ENCODE measurements at regions not wholly inside any gene's neighbourhood (a gene's known extent, or its start where the extent isn't known, plus 50 kb on each side); places are given as distances from the start of the nearest gene placed in this dataset.
"Not testable (repeated sequence)": the region's sequence is repeated elsewhere in the genome, so short reads cannot be mapped to it uniquely, and the experiment has no call there.

GRCh38 chr17:21470422-21470821 is 94.3 kb downstream of the KCNJ12 start:
- H3K27ac ChIP-seq = not testable (repeated sequence)

GRCh38 chr17:21470861-21471260 is 94.7 kb downstream of the KCNJ12 start:
- no peak for TF ChIP-seq ZFX (IDR thresholded peaks at IDR 0.05)
- no peak for TF ChIP-seq CTCF (conservative IDR thresholded peaks at IDR 0.05)
- H3K27ac ChIP-seq = no peak overlapping the region

GRCh38 chr17:21474815-21475214 is 98.7 kb downstream of the KCNJ12 start:
- no peak overlapping the region for H3K27ac ChIP-seq
- TF ChIP-seq ZFX (IDR thresholded peaks at IDR 0.05) = no peak
- TF ChIP-seq CTCF (conservative IDR thresholded peaks at IDR 0.05) = no peak

GRCh38 chr17:21475571-21475970 is 99.4 kb downstream of the KCNJ12 start:
- no peak overlapping the region for H3K27ac ChIP-seq
- TF ChIP-seq ZFX (IDR thresholded peaks at IDR 0.05) = no peak
- TF ChIP-seq CTCF (conservative IDR thresholded peaks at IDR 0.05) = no peak

- TF ChIP-seq CTCF (conservative IDR thresholded peaks at IDR 0.05) = no peak
- no peak for TF ChIP-seq ZFX (IDR thresholded peaks at IDR 0.05)
- H3K27ac ChIP-seq = no peak overlapping the region
These were observed 100.7 kb downstream of the KCNJ12 start for GRCh38 chr17:21476867-21477266.

- TF ChIP-seq CTCF (conservative IDR thresholded peaks at IDR 0.05) (no peak), ZFX (IDR thresholded peaks at IDR 0.05) (no peak)
These were observed 106.2 kb downstream of the KCNJ12 start for GRCh38 chr17:21482189-21482865.

GRCh38 chr17:21488043-21488442 is 111.9 kb downstream of the KCNJ12 start:
- H3K27ac ChIP-seq = not testable (repeated sequence)

More at GRCh38 chr17:21482189-21482865, 106.2 kb downstream of the KCNJ12 start:
- no peak overlapping the region for H3K27ac ChIP-seq

GRCh38 chr17:21493993-21494392 is 117.8 kb downstream of the KCNJ12 start:
- TF ChIP-seq ZFX (IDR thresholded peaks at IDR 0.05) = no peak
- no peak for TF ChIP-seq CTCF (conservative IDR thresholded peaks at IDR 0.05)
- H3K27ac ChIP-seq = no peak overlapping the region
